ENCODE measurements at regions not wholly inside any gene's neighbourhood (a gene's known extent, or its start where the extent isn't known, plus 50 kb on each side); places are given as distances from the start of the nearest gene placed in this dataset.
"Not testable (repeated sequence)": the region's sequence is repeated elsewhere in the genome, so short reads cannot be mapped to it uniquely, and the experiment has no call there.

DNA sequence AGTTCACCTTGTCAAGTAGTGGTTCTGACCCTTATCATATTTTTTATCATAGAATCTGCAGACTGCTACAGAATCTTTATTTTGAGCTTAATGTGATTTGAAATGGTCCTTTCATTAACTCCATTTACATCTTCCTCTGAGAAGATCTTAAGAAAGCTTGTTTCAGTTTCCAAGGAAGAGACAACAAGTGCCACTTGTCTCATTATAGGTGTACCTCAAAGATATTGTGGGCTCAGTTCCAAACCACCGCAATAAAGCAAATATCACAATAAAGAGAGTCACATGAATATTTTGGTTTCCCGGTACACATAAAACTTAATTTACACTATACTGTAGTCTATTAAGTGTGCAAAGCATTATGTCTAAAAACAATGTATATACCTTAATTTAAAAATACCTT is 66.4 kb upstream of the ATXN1 start:
- H3K27me3 ChIP-seq, result no peaks in the 10 kb centered on the region
- no peaks in the 10 kb centered on the region for H3K36me3 ChIP-seq
- H3K4me3 ChIP-seq, result no peak overlapping the region
- no peak overlapping the region for H3K9ac ChIP-seq
- TF ChIP-seq Cebpa-rat (IDR thresholded peaks at IDR 0.05), result no peak
- peak overlapping the region in 1 of 11 experiments; percentile 3; a peak in 1 of 22 replicates for H3K4me2 ChIP-seq
- H3K9me3 ChIP-seq (replicated peaks in 1 of 11), result no peaks in the 10 kb centered on the region
- peaks cover 15 to 56% (median 31%) of the 10 kb centered on the region in 10 experiments for H3K4me1 ChIP-seq
- H3K27ac ChIP-seq, result no peak overlapping the region
- H4K20me1 ChIP-seq, result no peaks in the 10 kb centered on the region

- peaks cover 15 to 44% (median 26%) of the 10 kb centered on the region in 10 experiments for H3K4me1 ChIP-seq
- H3K4me2 ChIP-seq, result peak overlapping the region in 8 of 11 experiments; percentile 74 to 92 (median 78); a peak in 16 of 22 replicates
- H3K9me3 ChIP-seq (replicated peaks in 1 of 11), result no peaks in the 10 kb centered on the region
- peak overlapping the region in 5 of 11 experiments; percentile 49 to 68 (median 63); a peak in 8 of 22 replicates for H3K27ac ChIP-seq
- no peaks in the 10 kb centered on the region for H3K36me3 ChIP-seq
- H3K4me3 ChIP-seq, result no peak overlapping the region
- TF ChIP-seq Cebpa-rat (IDR thresholded peaks at IDR 0.05), result no peak
- H3K9ac ChIP-seq, result no peak overlapping the region; a peak in 1 of 22 replicates
- H3K27me3 ChIP-seq, result no peaks in the 10 kb centered on the region
- H4K20me1 ChIP-seq, result no peaks in the 10 kb centered on the region
These were observed 64.5 kb upstream of the ATXN1 start for GRCh38 chr6:16825784-16826183.

DNA sequence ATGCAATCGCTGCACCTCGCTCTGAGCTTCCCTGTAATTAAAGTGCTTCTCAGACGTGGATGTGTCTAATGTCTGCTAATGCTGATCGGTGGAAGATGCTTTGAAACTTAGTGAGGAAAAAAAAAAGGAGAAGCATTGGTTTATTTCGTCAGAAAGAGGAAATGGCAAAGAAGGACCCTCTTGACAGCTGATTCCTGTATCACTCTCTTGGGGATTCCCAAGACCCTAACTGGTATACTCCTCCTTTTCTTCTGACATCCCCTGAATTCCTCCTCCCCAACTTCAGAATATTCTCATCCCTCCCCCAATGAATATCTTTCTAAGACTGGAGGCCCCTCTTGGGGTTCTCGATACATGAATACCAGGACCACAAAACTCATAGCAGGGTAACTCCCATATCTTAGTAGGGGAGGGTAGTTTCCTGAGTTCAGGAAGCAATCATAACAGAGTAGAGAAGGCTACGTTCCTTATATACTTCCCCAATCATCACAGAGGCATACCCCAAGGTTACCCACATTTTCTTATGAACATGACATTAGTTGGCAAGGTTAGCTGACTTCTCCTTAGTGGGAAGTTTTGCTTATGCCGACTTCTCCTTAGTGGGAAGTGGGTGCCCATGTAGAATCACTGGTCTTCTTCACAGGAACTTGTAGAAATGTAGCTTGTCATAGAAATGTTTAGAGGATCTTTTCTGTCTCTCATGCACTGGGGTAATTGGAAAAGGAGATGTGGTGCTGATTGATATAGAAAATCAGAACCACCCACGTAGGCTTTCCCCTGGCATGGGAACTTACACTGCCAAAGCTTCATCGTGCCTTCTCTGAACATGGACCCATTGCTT is 63.8 kb upstream of the ATXN1 start:
- Histone ChIP-seq H3K4me1 (peaks cover 15 to 44% (median 26%) of the 10 kb centered on the region in 10 experiments), H4K20me1 (no peaks in the 10 kb centered on the region), H3K4me2 (peak overlapping the region; percentile 46 to 92 (median 77)), H3K4me3 (peak overlapping the region in 1 of 10 experiments; percentile 34; a peak in 1 of 20 replicates), H3K9ac (peak overlapping the region in 7 of 11 experiments; percentile 8 to 56 (median 29); a peak in 8 of 22 replicates), H3K36me3 (no peaks in the 10 kb centered on the region), H3K9me3 (replicated peaks in 1 of 11) (no peaks in the 10 kb centered on the region), H3K27ac (peak overlapping the region in 10 of 11 experiments; percentile 18 to 73 (median 60); a peak in 19 of 22 replicates), H3K27me3 (no peaks in the 10 kb centered on the region)
- TF ChIP-seq Cebpa-rat (IDR thresholded peaks at IDR 0.05), result 0 out of 22 replicates have a peak, but pooled peaks of 1 of the 11 experiments have one; percentile 21

DNA sequence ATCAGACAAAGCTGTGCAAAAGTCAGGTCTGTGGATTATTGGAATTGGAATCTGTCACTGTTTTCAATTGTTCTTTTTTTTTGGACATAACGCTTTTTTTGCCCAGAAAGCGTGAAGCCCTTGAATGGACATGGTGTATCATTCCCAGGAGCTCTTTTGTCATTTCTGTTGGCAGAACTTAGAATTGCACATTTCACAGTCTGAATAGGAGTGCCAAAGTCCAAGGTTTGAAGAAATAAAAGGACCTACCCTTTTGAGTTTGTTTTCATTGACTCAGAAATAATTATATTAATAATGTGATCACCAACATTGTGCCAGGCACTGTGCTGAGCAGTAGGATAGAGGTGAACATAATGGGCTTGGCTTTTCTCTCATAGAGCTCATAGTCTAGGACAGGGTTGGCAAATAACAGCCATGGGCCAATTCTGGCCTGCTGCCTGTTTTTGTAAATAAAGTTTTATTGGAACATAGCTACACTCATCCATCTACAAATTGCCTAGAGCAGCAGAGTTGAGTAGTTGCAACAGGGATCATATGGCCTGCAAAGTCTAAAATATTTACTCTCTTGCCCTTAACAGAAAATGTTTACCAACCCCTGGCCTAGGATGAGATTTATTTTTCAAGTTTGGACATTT is 62.6 kb upstream of the ATXN1 start:
- peaks cover 15 to 44% (median 26%) of the 10 kb centered on the region in 10 experiments for H3K4me1 ChIP-seq
- no peak for TF ChIP-seq Cebpa-rat (IDR thresholded peaks at IDR 0.05)
- H3K27ac ChIP-seq, result peak overlapping the region in 5 of 11 experiments; percentile 49 to 68 (median 59); a peak in 8 of 22 replicates
- no peak overlapping the region for H3K9ac ChIP-seq
- no peaks in the 10 kb centered on the region for H3K36me3 ChIP-seq
- H3K4me3 ChIP-seq, result no peak overlapping the region
- H3K27me3 ChIP-seq, result no peaks in the 10 kb centered on the region
- H3K9me3 ChIP-seq (replicated peaks in 1 of 11), result no peaks in the 10 kb centered on the region
- H4K20me1 ChIP-seq, result no peaks in the 10 kb centered on the region
- H3K4me2 ChIP-seq, result peak overlapping the region in 9 of 11 experiments; percentile 74 to 92 (median 79); a peak in 17 of 22 replicates

DNA sequence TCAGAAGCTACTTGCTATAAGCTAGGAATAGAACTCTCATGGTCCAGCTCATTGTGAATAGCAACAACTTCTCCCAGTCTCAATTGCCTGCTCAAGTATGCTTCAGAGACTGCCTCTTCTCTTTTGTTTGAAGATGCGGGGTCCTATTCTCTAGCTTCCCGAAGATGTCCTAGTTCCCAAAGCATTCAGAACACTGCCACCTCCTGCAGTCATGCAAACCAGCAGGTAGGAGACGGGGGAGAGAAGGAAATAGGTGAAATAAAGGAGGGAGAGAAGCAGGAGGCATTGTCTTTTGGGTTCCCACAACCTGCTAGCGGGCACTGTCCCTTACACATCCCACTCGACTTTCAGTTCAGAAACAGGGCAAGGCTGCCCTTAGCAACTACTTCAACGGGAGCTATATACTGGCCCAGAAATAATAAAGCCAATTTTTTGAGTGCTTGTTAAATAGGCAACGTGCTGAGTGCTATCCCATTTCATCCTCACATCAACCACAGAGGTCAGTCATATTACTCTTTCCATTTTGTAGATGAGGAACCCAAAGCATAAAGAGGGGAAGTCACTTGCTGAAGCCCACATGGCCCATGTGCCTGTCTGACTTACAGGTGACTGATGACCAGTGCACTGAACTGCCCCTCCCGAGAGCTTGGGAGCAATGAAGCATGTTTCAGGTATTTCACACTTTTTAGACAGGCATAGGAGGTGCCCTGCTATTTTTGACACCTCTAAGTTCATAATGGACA is 61.9 kb upstream of the ATXN1 start:
- Histone ChIP-seq H3K9me3 (replicated peaks in 1 of 11) (no peaks in the 10 kb centered on the region), H3K27ac (no peak overlapping the region), H3K27me3 (no peaks in the 10 kb centered on the region), H3K4me1 (peaks cover 15 to 38% (median 23%) of the 10 kb centered on the region in 10 experiments), H3K4me3 (no peak overlapping the region), H4K20me1 (no peaks in the 10 kb centered on the region), H3K9ac (no peak overlapping the region), H3K4me2 (peak overlapping the region in 2 of 11 experiments; percentile 8 to 75; a peak in 2 of 22 replicates), H3K36me3 (no peaks in the 10 kb centered on the region)
- no peak for TF ChIP-seq Cebpa-rat (IDR thresholded peaks at IDR 0.05)

- Histone ChIP-seq H3K27ac (no peak overlapping the region), H3K27me3 (no peaks in the 10 kb centered on the region), H3K4me2 (no peak overlapping the region), H3K4me1 (peaks cover 15 to 34% (median 22%) of the 10 kb centered on the region in 10 experiments), H4K20me1 (no peaks in the 10 kb centered on the region), H3K9ac (no peak overlapping the region), H3K36me3 (no peaks in the 10 kb centered on the region), H3K9me3 (replicated peaks in 1 of 11) (no peaks in the 10 kb centered on the region), H3K4me3 (no peak overlapping the region)
- no peak for TF ChIP-seq Cebpa-rat (IDR thresholded peaks at IDR 0.05)
These were observed 61.3 kb upstream of the ATXN1 start for GRCh38 chr6:16822529-16822928.

- no peaks in the 10 kb centered on the region for H4K20me1 ChIP-seq
- no peak overlapping the region for H3K4me2 ChIP-seq
- H3K4me1 ChIP-seq, result peaks cover 15 to 34% (median 22%) of the 10 kb centered on the region in 10 experiments
- no peak overlapping the region for H3K4me3 ChIP-seq
- no peak overlapping the region for H3K9ac ChIP-seq
- H3K27me3 ChIP-seq, result no peaks in the 10 kb centered on the region
- H3K9me3 ChIP-seq (replicated peaks in 1 of 11), result no peaks in the 10 kb centered on the region
- H3K27ac ChIP-seq, result no peak overlapping the region
- no peak for TF ChIP-seq Cebpa-rat (IDR thresholded peaks at IDR 0.05)
- H3K36me3 ChIP-seq, result no peaks in the 10 kb centered on the region
These were observed 60.6 kb upstream of the ATXN1 start for GRCh38 chr6:16821834-16822264.

GRCh38 chr6:16820262-16820661 is 59.0 kb upstream of the ATXN1 start:
- Histone ChIP-seq H3K9me3 (replicated peaks in 1 of 11) (peaks cover 0 to 12% (median 4%) of the 10 kb centered on the region in 11 experiments; a peak in 10 of 22 replicates), H3K4me1 (peaks cover 11 to 22% (median 14%) of the 10 kb centered on the region in 10 experiments)
- not testable (repeated sequence) for H3K9ac ChIP-seq, H3K36me3 ChIP-seq, H4K20me1 ChIP-seq, H3K4me2 ChIP-seq, H3K4me3 ChIP-seq, H3K27ac ChIP-seq, H3K27me3 ChIP-seq

Measured in BLaER1 treated with 17β-estradiol and CSF1 and Interleukin-3, amounts not matched to agents 10 nM and 100 nM (cell line).